ENCODE measurements at regions not wholly inside any gene's neighbourhood (a gene's known extent, or its start where the extent isn't known, plus 50 kb on each side); places are given as distances from the start of the nearest gene placed in this dataset.

DNA sequence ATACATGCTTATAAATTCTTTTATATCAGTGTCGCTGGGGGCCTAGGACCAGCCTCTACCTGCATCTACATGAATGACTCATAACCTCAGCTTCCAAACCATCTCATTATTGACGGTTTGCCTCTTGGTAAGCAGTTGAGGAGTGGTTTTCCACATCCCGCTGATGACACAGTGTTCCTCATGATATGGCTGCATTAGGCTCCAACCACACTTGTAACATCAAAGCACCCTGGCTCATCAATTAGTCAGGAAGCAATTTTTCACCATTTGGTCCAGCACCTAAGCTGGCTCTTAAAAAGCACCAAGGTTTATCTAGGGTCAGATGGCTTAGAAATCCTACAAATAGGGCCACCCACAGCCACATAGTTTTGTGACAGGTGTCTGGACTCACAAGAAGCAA, 402.4 kb downstream of the ARHGEF28 start:
- no peak for DNase-seq (ENCODE audit: low spot score)

DNA sequence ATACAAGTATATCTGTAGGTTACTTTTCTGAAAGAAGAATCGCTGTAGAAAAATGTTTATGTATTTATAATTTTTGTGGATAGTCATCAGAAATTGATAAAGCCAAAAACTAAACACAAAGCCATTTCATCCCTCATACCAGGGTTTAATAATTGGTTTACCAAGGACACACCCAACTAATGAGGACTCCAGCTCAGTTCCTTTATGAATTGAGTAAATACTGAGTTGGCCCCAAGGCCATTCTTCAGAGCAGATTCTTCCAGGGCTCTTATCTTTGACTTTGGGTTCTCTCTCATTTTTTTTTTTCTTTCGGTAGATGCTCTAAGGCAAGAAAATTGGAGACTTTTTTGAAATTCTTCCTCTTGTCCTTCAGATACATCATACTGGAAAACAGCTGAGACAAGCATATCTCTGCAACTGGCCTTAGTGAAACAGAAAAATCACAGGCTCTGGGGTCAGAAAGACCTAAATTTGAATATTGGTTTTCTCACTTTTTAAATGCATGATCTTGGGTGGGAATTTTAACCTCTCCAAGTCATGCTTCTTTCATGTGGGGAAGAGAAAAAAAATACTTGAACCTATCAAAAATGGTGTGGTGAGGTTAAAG, 401.8 kb downstream of the ARHGEF28 start:
- DNase-seq (ENCODE audit: low spot score), result no peak

DNA sequence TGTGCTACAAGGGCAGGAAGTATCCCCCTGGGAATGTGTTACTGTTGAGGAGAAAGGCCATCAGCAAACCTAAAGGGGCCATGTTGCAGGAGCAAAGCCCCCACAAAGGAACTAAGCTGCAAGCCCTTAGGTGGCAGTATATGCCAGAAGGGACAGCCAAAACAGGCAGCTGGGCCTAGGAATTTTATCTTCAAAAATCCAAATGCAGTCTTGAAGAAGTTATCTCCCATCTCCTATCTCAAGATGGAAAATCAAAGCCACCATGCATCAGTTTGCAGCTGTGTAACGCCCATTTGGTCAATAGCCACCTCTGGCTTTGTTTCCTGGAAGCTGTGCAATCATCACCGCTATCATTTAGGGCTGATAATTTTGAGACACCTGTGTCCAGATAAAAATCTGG, 400.3 kb downstream of the ARHGEF28 start:
- no peak for DNase-seq (ENCODE audit: low spot score)

DNA sequence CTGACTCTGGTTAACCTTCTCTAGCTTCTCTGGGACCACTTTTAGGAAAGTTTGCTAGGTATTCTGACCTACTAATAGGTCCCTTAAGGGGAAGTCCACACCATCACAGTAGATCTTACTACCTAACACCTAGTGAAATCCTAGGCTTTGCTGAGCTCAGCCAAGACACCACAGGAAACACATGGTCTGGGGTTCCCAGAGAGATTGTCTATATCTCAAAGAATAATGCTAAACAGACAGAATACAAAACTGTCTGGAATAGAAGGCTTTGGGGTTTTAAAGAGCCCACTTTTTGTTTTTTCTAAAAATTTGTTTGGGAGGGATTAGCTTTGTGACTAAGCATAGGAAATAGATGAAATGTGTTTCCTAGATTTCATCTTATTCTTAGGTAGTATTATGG, 395.1 kb downstream of the ARHGEF28 start:
- no peak for DNase-seq (ENCODE audit: low spot score)

DNA sequence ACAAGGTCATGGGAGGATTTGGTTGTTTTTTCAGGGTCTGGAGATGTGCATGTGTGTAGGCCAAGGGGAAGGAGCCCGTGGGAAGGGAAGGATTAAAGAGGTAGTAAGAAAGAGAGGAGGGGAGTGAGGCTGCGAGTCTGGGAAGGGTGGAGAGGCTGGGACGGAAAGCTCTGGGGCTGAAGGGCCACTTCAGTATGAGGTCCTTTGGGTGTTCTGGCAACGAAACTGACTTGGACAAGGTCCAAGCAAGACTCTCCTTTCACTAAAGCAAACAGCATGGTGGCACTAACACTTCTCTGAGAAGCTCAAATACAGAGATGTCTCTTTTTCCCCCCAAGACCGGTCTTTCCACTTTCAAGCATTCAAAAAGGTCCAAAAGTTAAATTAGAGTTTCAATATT, 394.5 kb downstream of the ARHGEF28 start:
- DNase-seq (ENCODE audit: low spot score), result no peak

DNA sequence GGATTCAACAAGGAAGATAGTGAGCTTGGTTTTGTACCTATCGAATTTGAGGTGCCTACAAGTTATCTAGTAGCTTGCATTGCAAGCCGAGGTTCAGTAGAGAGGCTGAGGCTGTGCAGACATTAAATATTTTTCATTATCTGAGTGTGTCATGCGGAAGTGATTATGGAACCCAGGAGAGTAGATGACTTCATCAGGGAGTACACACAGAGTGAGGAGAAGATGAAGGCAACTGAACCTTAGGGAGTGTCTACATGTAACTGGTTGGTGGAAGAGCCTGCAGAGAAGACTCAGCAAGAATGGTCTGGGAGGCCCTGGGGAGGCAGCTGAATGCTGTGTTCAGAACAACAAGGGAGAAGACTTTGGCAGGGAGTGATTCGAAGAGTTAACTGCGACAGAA, 393.9 kb downstream of the ARHGEF28 start:
- no peak for DNase-seq (ENCODE audit: low spot score)

DNA sequence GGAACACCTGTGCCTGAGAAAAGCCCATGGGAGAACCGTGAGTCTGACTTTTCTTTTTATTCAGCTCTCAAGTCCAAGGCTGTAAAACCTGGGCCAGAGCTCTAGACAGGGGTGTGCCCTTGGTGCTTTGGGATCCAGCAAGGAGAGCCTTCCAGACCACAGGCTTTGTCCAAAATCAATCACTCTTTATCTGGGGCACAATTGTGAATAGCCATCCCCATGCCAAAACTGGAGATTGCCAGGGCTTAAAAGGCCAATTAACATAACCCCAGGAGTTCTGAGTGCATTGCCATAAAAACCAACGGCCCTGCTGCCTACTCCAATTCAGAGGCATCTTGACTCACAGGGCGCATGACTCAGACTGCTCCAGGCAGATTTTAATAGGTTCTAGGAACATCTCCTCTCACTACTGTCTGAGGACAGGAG, 391.8 kb downstream of the ARHGEF28 start:
- DNase-seq (ENCODE audit: low spot score), result no peak

DNA sequence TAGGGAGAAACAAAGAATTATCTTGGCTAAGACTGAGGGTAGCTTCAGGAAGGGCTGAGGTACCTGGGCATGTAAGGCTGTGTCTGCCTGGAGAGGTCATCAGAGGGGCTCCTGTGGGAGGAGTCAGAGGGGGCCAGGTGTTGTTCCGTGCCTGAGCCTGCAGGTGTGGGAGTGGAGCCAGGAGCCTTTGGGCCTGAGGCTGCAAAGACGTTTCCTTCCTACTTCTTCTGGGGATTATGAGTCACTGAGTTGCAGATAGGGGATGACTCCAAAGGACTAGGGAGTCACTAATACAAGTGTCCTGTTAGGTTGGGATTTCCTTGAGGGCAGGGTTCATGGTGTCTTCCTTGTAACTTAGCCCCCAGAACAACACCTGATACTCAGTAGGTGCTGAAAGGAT, 391.1 kb downstream of the ARHGEF28 start:
- DNase-seq (ENCODE audit: low spot score), result no peak

DNA sequence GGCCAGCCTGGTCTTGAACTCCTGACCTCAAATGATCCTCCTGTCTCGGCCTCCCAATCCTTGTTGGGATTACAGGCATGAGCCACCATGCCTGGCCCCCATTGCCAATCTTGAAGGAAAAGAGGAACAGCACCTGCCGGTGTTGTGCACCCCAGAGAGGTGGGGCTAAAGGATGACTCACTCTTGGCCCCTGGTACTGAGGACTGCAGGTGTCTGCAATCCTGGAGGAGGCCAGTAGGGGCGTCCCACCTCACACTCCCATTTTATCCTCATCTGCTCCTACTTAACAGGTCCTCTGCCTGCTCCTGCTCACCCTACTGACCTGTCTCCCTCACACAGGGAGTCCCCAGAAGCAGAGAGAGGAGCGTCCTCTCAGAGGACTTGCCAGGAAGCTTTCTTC, 390.4 kb downstream of the ARHGEF28 start:
- DNase-seq (ENCODE audit: low spot score), result no peak

DNA sequence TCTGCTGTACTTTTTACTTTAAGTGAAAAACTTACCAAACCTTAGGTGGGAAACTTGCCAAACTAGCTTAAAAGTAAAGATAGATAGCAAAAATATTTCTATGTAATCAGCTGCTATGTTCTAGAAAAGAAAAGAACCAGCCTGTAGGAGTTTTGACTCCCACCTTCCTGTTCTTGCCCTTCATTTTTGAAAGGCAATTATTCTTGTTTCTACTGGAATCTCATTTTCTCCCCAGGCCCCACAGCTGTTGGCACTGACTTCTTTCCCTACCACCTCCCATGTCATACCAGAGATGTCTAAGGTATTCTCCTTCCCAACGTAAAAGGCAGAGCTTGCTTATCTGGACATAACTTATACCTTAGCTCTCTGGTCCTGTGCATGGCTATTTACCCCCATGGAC, 389.7 kb downstream of the ARHGEF28 start:
- no peak for DNase-seq (ENCODE audit: low spot score)

DNA sequence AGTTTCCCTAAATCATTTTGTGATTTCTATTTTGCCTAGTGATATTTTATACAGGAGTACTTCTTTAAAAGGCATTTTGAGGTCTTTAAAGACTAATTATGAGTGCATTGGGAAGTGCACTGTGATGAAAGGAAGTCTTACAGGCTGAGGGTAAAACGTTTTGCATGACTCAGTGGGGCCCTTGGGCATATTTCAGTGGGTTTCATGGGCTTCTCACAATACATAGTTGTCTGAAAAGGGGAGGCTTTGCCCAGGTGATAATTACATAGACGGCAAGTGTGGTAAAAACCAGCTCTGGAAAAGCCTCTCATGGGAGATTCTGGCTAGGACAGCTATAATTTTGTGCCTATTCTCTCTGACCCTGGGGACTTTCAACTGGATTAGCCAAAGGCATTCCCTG, 387.2 kb downstream of the ARHGEF28 start:
- no peak for DNase-seq (ENCODE audit: low spot score)

DNA sequence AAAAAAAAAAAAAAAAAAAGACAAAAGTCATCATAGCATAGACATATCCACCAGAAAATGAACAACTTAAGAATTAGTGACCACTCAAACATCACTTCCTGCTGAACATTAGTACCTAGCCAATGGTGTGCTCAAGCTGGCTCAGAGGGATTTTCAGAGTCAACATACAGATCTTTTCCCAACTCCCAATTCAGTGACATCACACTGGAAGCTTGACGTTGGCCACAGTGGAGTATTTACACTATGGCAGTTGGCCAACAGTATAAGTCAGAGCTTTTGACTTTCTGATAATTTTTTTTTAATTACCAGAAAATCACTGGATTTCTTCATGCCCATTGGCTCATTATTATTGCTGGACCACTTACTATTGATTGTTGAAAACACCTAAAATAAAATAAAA, 383.5 kb downstream of the ARHGEF28 start:
- DNase-seq (ENCODE audit: low spot score), result no peak

DNA sequence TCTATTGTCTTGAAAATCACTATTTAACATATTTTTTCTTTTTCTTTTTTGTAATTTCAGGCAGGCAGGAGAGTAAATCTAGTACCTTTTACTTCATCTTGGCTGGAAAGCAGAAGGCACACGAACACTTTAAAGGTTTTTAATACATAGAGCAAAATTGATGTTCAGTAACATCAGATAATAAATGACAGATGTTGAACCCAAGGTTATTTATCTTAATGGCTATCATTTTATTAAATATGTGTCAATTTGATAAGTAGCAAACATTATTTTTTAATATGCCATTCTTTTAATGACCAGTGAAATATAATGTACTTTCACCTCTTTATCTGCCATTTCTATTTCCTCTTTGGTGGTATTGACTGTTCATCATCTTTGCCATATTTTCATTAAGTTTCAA, 381.2 kb downstream of the ARHGEF28 start:
- no peak for DNase-seq (ENCODE audit: low spot score)

DNA sequence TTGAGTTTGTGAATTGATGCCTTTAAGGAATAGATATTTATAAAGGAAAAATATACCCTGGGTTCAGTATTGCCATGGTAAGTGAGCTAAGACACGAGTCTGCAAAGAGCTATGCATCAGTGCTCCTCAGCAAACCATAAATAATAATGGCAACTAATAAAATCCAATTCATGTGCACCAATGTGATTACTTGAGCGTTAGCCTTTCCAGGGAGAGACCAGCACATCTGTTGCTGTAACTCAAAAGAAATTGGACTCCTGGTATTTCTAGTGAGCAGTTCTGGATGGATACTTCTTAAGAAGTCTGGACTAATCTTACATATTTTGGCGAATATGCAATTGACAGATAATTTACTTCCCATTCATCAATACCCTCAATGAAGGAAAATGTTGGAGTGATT, 373.3 kb downstream of the ARHGEF28 start:
- DNase-seq (ENCODE audit: low spot score), result no peak

DNA sequence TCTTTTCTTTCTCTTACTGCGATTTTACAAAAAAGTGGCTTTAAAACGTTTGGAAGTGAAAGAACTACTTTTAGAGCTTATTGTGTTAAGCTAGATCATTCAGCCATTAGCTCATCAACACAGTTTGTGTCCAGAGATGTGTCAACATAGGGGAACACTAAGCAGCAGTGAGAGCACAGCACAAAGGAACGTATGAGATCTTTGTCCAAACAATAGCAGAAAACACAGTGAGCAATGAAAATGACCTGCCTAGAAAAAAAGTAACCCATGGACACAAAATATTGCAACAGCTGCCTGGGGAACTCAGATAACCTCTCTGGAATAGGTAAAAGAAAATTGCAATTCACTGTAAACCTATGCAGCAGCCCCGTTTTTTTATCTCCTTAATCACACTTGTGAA, 372.5 kb downstream of the ARHGEF28 start:
- no peak for DNase-seq (ENCODE audit: low spot score)

DNA sequence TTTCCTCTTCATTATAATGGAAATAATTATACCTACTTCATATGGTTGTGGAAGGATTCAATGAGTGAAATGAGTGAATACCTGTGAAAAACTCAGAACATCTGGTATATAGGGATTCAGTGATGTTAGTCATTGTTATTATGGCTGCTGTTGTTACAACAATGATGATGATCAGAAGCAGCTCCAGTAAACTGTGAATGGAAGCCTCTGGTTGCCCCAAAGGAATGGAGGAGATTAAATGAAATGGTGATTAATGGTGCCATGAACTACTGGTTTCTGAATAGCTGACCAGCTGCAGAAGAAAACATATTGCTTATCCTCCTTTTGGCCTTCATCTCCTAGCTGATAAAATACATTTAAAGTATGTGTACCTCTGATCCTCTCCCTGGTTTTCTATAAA, 372.0 kb downstream of the ARHGEF28 start:
- DNase-seq (ENCODE audit: low spot score), result no peak

DNA sequence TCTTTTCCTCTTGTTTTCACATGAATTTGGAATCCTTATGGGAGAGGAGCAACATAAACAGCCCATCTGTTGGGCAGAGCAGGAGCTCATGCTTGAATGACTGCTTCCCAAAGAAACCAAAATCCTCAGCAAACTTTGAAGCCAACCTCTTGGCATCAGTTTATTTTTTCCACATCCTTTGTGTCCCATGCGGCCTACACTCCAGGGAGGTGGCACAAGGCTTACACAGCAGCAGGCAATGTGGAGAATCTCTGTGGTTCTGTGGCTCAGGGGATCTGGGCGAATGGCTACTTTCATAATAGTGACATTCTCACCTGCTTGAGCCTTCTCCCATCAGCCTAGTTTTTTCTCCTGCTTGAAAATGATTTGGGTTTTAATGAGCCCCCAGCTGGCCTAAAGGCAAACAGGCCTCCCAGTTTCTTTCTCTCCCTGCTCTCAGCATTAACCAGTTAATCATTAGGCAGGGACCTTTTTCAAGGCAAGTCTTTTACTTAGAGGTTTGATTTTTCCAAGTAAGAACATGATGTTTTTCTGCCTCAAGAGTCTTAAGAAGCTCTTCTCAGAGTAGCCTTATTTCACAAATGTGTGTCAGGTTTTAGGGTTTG, 370.3 kb downstream of the ARHGEF28 start:
- DNase-seq (ENCODE audit: low spot score), result no peak

DNA sequence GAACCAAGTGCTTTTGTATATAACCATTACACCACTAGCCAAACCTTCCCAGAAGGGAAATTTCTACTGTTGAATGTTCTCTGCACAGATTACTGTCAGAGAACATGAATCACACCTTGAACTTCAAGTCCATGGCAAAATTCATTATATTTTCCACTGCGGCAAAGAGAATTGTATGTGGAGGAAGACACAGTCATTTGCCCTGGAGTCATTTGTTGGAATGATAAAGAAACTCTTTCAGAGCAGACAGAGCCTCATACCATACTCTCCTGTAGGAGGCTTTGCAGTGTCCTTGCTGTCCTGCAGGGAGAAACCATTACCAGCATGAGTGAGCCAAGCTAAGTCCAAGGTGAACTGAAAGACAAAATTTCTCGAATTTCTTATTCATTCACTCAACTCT, 369.0 kb downstream of the ARHGEF28 start:
- no peak for DNase-seq (ENCODE audit: low spot score)

Data from AG08396 (cell line).